Mesenchymal stem cell (in vitro differentiated cells and primary cell): ENCODE measurements at regions not wholly inside any gene's neighbourhood (a gene's known extent, or its start where the extent isn't known, plus 50 kb on each side); places are given as distances from the start of the nearest gene placed in this dataset.

ENCODE experiments used
- DNase-seq: peaks from one replicate; pipeline ENCODE4 v3.0.0-alpha.2; 2013
- H2AFZ ChIP-seq: one replicate; pipeline ENCODE4 v1.6.1; 2013; ENCODE audit warnings: low read depth, mild to moderate bottlenecking, control low read depth, inconsistent platforms, low read length, moderate library complexity
- H2AK5ac ChIP-seq: 2 replicates; pipeline ENCODE4 v1.6.1; 2013; ENCODE audit warnings: low read length, moderate library complexity, mild to moderate bottlenecking, inconsistent platforms; ENCODE audit not compliant: severe bottlenecking
- H2BK120ac ChIP-seq: one replicate; pipeline ENCODE4 v1.6.1; 2013; ENCODE audit warnings: low read depth, mild to moderate bottlenecking, inconsistent platforms, low read length, moderate library complexity
- H2BK12ac ChIP-seq, 2 experiments: one replicate each; pipeline ENCODE4 v1.6.1; 2013; ENCODE audit warnings: inconsistent platforms in 2 of 2, low read length in 2 of 2, mild to moderate bottlenecking in 2 of 2, moderate library complexity in 2 of 2, control low read depth in 1 of 2
- H2BK15ac ChIP-seq: one replicate; pipeline ENCODE4 v1.6.1; 2013; ENCODE audit warnings: mild to moderate bottlenecking, low read depth, inconsistent platforms; ENCODE audit not compliant: poor library complexity, severe bottlenecking
- H2BK5ac ChIP-seq: 2 replicates; pipeline ENCODE4 v1.6.1; 2013; ENCODE audit warnings: low read depth, mild to moderate bottlenecking, low read length, control low read depth, inconsistent platforms; ENCODE audit not compliant: poor library complexity, severe bottlenecking
- H3K14ac ChIP-seq, 2 experiments: one replicate each; pipeline ENCODE4 v1.6.1; 2013; ENCODE audit warnings: inconsistent platforms in 2 of 2, low read length in 2 of 2, control low read depth in 1 of 2, mild to moderate bottlenecking in 1 of 2, moderate library complexity in 1 of 2
- H3K18ac ChIP-seq, 2 experiments: one replicate each; pipeline ENCODE4 v1.6.1; 2013; ENCODE audit warnings: inconsistent platforms in 2 of 2, low read length in 2 of 2, control low read depth in 1 of 2, low read depth in 1 of 2, mild to moderate bottlenecking in 1 of 2
- H3K23ac ChIP-seq, 2 experiments: one replicate each; pipeline ENCODE4 v1.6.1; 2013; ENCODE audit warnings: inconsistent platforms in 2 of 2, low read length in 2 of 2, mild to moderate bottlenecking in 2 of 2, moderate library complexity in 2 of 2, control low read depth in 1 of 2
- H3K27ac ChIP-seq: 2 replicates; pipeline ENCODE4 v1.5.1; 2013; ENCODE audit warnings: mild to moderate bottlenecking, moderate library complexity, low read length, control low read depth, inconsistent platforms; ENCODE audit not compliant: poor library complexity, severe bottlenecking
- H3K27me3 ChIP-seq, 2 experiments: 2 replicates each; pipeline versions ENCODE4 v1.6.1 to v1.7.0; 2013; ENCODE audit warnings: low read length in 2 of 2, mild to moderate bottlenecking in 2 of 2, moderate library complexity in 2 of 2, control low read depth in 1 of 2, inconsistent platforms in 1 of 2; ENCODE audit not compliant: control insufficient read depth in 1 of 2, insufficient read depth in 1 of 2
- H3K36me3 ChIP-seq, 2 experiments: 2 replicates each; pipeline versions ENCODE4 v1.6.1 to v1.7.0; 2013; ENCODE audit warnings: low read length in 2 of 2, control low read depth in 1 of 2, inconsistent platforms in 1 of 2, low read depth in 1 of 2, mild to moderate bottlenecking in 1 of 2; ENCODE audit not compliant: insufficient read depth in 2 of 2, control insufficient read depth in 1 of 2
- H3K4ac ChIP-seq, 2 experiments: one replicate each; pipeline ENCODE4 v1.6.1; 2013; ENCODE audit warnings: inconsistent platforms in 2 of 2, low read length in 2 of 2, mild to moderate bottlenecking in 2 of 2, moderate library complexity in 2 of 2, control low read depth in 1 of 2, low read depth in 1 of 2
- H3K4me1 ChIP-seq: 2 replicates; pipeline ENCODE4 v1.6.1; 2013; ENCODE audit warnings: low read depth, low read length, control low read depth; ENCODE audit not compliant: control insufficient read depth, insufficient read depth
- H3K4me2 ChIP-seq: 2 replicates; pipeline ENCODE4 v1.6.1; 2013; ENCODE audit warnings: low read length, mild to moderate bottlenecking, inconsistent platforms; ENCODE audit not compliant: poor library complexity, severe bottlenecking
- H3K4me3 ChIP-seq, 2 experiments: 2 replicates each; pipeline versions ENCODE4 v1.5.1 to v1.7.0; 2013; ENCODE audit warnings: low read length in 2 of 2, mild to moderate bottlenecking in 2 of 2, control low read depth in 1 of 2, low read depth in 1 of 2; ENCODE audit not compliant: insufficient read depth in 1 of 2
- H3K79me1 ChIP-seq: replicated peaks from 2 replicates; pipeline ENCODE4 v1.6.1; 2013; ENCODE audit warnings: mild to moderate bottlenecking, control low read depth, low read length, inconsistent platforms; ENCODE audit not compliant: poor library complexity, severe bottlenecking
- H3K9ac ChIP-seq: 2 replicates; pipeline ENCODE4 v1.7.0; 2013; ENCODE audit warnings: mild to moderate bottlenecking, low read length, moderate library complexity
- H3K9me3 ChIP-seq: 2 replicates; pipeline ENCODE4 v1.7.0; 2013; ENCODE audit warnings: mild to moderate bottlenecking, low read length; ENCODE audit not compliant: control insufficient read depth
- H4K8ac ChIP-seq: one replicate; pipeline ENCODE4 v1.6.1; 2013; ENCODE audit warnings: inconsistent platforms, mild to moderate bottlenecking, low read length, moderate library complexity
- H4K91ac ChIP-seq: one replicate; pipeline ENCODE4 v1.6.1; 2013; ENCODE audit warnings: mild to moderate bottlenecking, low read length, inconsistent platforms
- WGBS: methylation state at CpG from one replicate; pipeline ENCODE4 v1.1.7; 2013; ENCODE audit warnings: mixed read lengths; 5-methylcytosine and 5-hydroxymethylcytosine counted together

GRCh38 chr14:94907626-94908261, 137.8 kb upstream of the GSC start:
- H3K18ac ChIP-seq: no peak overlapping the region
- no peak overlapping the region for H3K27ac ChIP-seq
- H4K91ac ChIP-seq: no peak overlapping the region
- no peak overlapping the region for H2BK12ac ChIP-seq
- H2BK5ac ChIP-seq: no peak overlapping the region
- peaks cover 13% of the 10 kb centered on the region for H3K9me3 ChIP-seq
- H3K27me3 ChIP-seq: peaks cover 0 to 27% of the 10 kb centered on the region in 2 experiments
- H3K9ac ChIP-seq: peak overlapping the region; percentile 39
- no peak overlapping the region for H3K4me2 ChIP-seq
- peak overlapping the region in 1 of 2 experiments; percentile 48 for H3K4me3 ChIP-seq
- DNase-seq: no peak
- WGBS: 89% methylated on average over 30 of the region's 30 CpGs
- H4K8ac ChIP-seq: no peak overlapping the region
- H3K79me1 ChIP-seq: no peaks in the 10 kb centered on the region
- H2AK5ac ChIP-seq: no peak overlapping the region
- H3K4me1 ChIP-seq: peaks cover 5% of the 10 kb centered on the region
- H2BK120ac ChIP-seq: no peak overlapping the region
- H2AFZ ChIP-seq: no peak overlapping the region
- no peak overlapping the region for H2BK15ac ChIP-seq
- no peaks in the 10 kb centered on the region for H3K36me3 ChIP-seq
- no peak overlapping the region for H3K14ac ChIP-seq
- H3K4ac ChIP-seq: no peak overlapping the region
- H3K23ac ChIP-seq: no peak overlapping the region

GRCh38 chr14:94906991-94907587, 137.2 kb upstream of the GSC start:
- H4K91ac ChIP-seq: no peak overlapping the region
- DNase-seq: no peak
- 87% methylated on average over 6 of the region's 6 CpGs for WGBS
- no peak overlapping the region for H2AFZ ChIP-seq
- H2AK5ac ChIP-seq: no peak overlapping the region
- H3K23ac ChIP-seq: no peak overlapping the region
- no peak overlapping the region for H3K4me3 ChIP-seq
- H2BK15ac ChIP-seq: no peak overlapping the region
- H3K18ac ChIP-seq: no peak overlapping the region
- no peak overlapping the region for H3K4ac ChIP-seq
- no peak overlapping the region for H4K8ac ChIP-seq
- H3K9me3 ChIP-seq: peaks cover 9% of the 10 kb centered on the region
- no peak overlapping the region for H2BK5ac ChIP-seq
- H3K4me1 ChIP-seq: peaks cover 5% of the 10 kb centered on the region
- H3K79me1 ChIP-seq: no peaks in the 10 kb centered on the region
- peak overlapping the region; percentile 39 for H3K9ac ChIP-seq
- no peak overlapping the region for H3K4me2 ChIP-seq
- no peak overlapping the region for H2BK12ac ChIP-seq
- no peak overlapping the region for H3K14ac ChIP-seq
- H3K27ac ChIP-seq: no peak overlapping the region
- no peaks in the 10 kb centered on the region for H3K36me3 ChIP-seq
- no peak overlapping the region for H2BK120ac ChIP-seq
- H3K27me3 ChIP-seq: peaks cover 0 to 30% of the 10 kb centered on the region in 2 experiments

- H3K4ac ChIP-seq: no peak overlapping the region
- WGBS: 80% methylated on average over 4 of the region's 4 CpGs
- no peak overlapping the region for H3K4me2 ChIP-seq
- no peak overlapping the region for H3K27ac ChIP-seq
- peaks cover 0 to 30% of the 10 kb centered on the region in 2 experiments for H3K27me3 ChIP-seq
- no peak overlapping the region for H2BK15ac ChIP-seq
- peaks cover 5% of the 10 kb centered on the region for H3K4me1 ChIP-seq
- no peak overlapping the region for H3K23ac ChIP-seq
- H3K4me3 ChIP-seq: no peak overlapping the region
- H4K91ac ChIP-seq: no peak overlapping the region
- H2AK5ac ChIP-seq: no peak overlapping the region
- H3K14ac ChIP-seq: no peak overlapping the region
- no peak for DNase-seq
- H3K79me1 ChIP-seq: no peaks in the 10 kb centered on the region
- H3K36me3 ChIP-seq: no peaks in the 10 kb centered on the region
- H2BK12ac ChIP-seq: no peak overlapping the region
- H2BK5ac ChIP-seq: no peak overlapping the region
- H4K8ac ChIP-seq: no peak overlapping the region
- H3K18ac ChIP-seq: no peak overlapping the region
- H2BK120ac ChIP-seq: no peak overlapping the region
- no peak overlapping the region for H3K9ac ChIP-seq
- peaks cover 6% of the 10 kb centered on the region for H3K9me3 ChIP-seq
- H2AFZ ChIP-seq: no peak overlapping the region
Observed at GRCh38 chr14:94906577-94906976, 136.7 kb upstream of the GSC start.

- H4K8ac ChIP-seq: no peak overlapping the region
- H3K4me1 ChIP-seq: peaks cover 5% of the 10 kb centered on the region
- no peak overlapping the region for H2BK120ac ChIP-seq
- peaks cover 0 to 23% of the 10 kb centered on the region in 2 experiments for H3K27me3 ChIP-seq
- no peak overlapping the region for H4K91ac ChIP-seq
- no peak overlapping the region for H3K9ac ChIP-seq
- H3K9me3 ChIP-seq: no peaks in the 10 kb centered on the region
- no peak overlapping the region for H2BK12ac ChIP-seq
- WGBS: 24% methylated on average over 4 of the region's 4 CpGs
- peak overlapping the region; percentile 1 for H2BK5ac ChIP-seq
- no peak overlapping the region for H3K23ac ChIP-seq
- DNase-seq: peak; percentile 12
- no peaks in the 10 kb centered on the region for H3K36me3 ChIP-seq
- peak overlapping the region; percentile 85 for H3K27ac ChIP-seq
- no peak overlapping the region for H3K4ac ChIP-seq
- no peak overlapping the region for H2AK5ac ChIP-seq
- no peak overlapping the region for H3K4me3 ChIP-seq
- no peak overlapping the region for H3K18ac ChIP-seq
- H2AFZ ChIP-seq: no peak overlapping the region
- no peak overlapping the region for H3K4me2 ChIP-seq
- no peak overlapping the region for H3K14ac ChIP-seq
- no peaks in the 10 kb centered on the region for H3K79me1 ChIP-seq
- no peak overlapping the region for H2BK15ac ChIP-seq
Observed at GRCh38 chr14:94904636-94905035, 134.7 kb upstream of the GSC start.
